AG04450 (cell line): ENCODE measurements at regions not wholly inside any gene's neighbourhood (a gene's known extent, or its start where the extent isn't known, plus 50 kb on each side); places are given as distances from the start of the nearest gene placed in this dataset.

Experiments
- CTCF ChIA-PET: fragments of 300-600, 350-600 bp; formaldehyde crosslinking; extraction: SDS; loops from one replicate; lab custom pipeline; 2022; ENCODE audit warnings: antibody characterized with exemption, inconsistent platforms; lab: Charles Lee
- POLR2A ChIA-PET: fragments of 350-600 bp; formaldehyde crosslinking; extraction: SDS; loops from one replicate; lab custom pipeline; 2021; ENCODE audit warnings: antibody characterized with exemption, inconsistent platforms; lab: Yijun Ruan, JAX
- DNase-seq: peaks from one replicate; pipeline ENCODE4 v3.0.0-alpha.2; 2011; ENCODE audit warnings: low read depth, low spot score
- H3K27ac ChIP-seq: one replicate; pipeline ENCODE4 v1.5.1; 2012; ENCODE audit warnings: low read depth, low read length, control low read depth
- H3K27me3 ChIP-seq: one replicate; pipeline ENCODE4 v1.6.0; 2012; ENCODE audit warnings: low read length; ENCODE audit not compliant: control insufficient read depth, insufficient read depth
- H3K4me3 ChIP-seq: 2 replicates; pipeline ENCODE4 v1.5.1; 2011; ENCODE audit warnings: mild to moderate bottlenecking, low read depth, low read length, control low read depth
- H3K9me3 ChIP-seq: 2 replicates; pipeline ENCODE4 v1.5.1; 2012; ENCODE audit warnings: low read length; ENCODE audit not compliant: control insufficient read depth, insufficient read depth
- CTCF ChIP-seq: IDR thresholded peaks from 2 replicates; pipeline ENCODE4 v1.5.1; 2011; ENCODE audit warnings: low read depth, low read length, control low read depth, inconsistent platforms

GRCh38 chr3:34248352-34248751 is 449.9 kb downstream of the PDCD6IP start:
- Histone ChIP-seq H3K9me3 (no peaks in the 10 kb centered on the region), H3K4me3 (no peak overlapping the region), H3K27ac (no peak overlapping the region), H3K27me3 (no peaks in the 10 kb centered on the region)
- CTCF ChIA-PET, result interaction anchor here (1.4 kb wide), 1 partner anchor 12 kb away, joined by 3 read pairs; no protein-coding TSS in a partner anchor
- DNase-seq, result no peak
- POLR2A ChIA-PET, result no interaction called here
- no peak for TF ChIP-seq CTCF

GRCh38 chr3:34254285-34254684 is 455.9 kb downstream of the PDCD6IP start:
- POLR2A ChIA-PET, result no interaction called here
- CTCF ChIA-PET, result no interaction called here
- Histone ChIP-seq H3K9me3 (no peaks in the 10 kb centered on the region), H3K27me3 (no peaks in the 10 kb centered on the region), H3K4me3 (no peak overlapping the region), H3K27ac (no peak overlapping the region)
- TF ChIP-seq CTCF, result no peak
- no peak for DNase-seq

- Histone ChIP-seq H3K27me3 (no peaks in the 10 kb centered on the region), H3K4me3 (no peak overlapping the region), H3K27ac (no peak overlapping the region), H3K9me3 (no peaks in the 10 kb centered on the region)
- no peak for TF ChIP-seq CTCF
- DNase-seq, result no peak
- POLR2A ChIA-PET, result no interaction called here
- CTCF ChIA-PET, result no interaction called here
These were observed 457.6 kb downstream of the PDCD6IP start for GRCh38 chr3:34256021-34256420.

- no peak for DNase-seq
- CTCF ChIA-PET, result no interaction called here
- Histone ChIP-seq H3K4me3 (no peak overlapping the region), H3K27ac (no peak overlapping the region), H3K9me3 (no peaks in the 10 kb centered on the region), H3K27me3 (no peaks in the 10 kb centered on the region)
- no peak for TF ChIP-seq CTCF
- POLR2A ChIA-PET, result no interaction called here
These were observed 458.4 kb downstream of the PDCD6IP start for GRCh38 chr3:34256791-34257190.

GRCh38 chr3:34258271-34258998 is 460.0 kb downstream of the PDCD6IP start:
- Histone ChIP-seq H3K4me3 (no peak overlapping the region), H3K27me3 (no peaks in the 10 kb centered on the region), H3K9me3 (no peaks in the 10 kb centered on the region), H3K27ac (no peak overlapping the region)
- POLR2A ChIA-PET, result no interaction called here
- CTCF ChIA-PET, result interaction anchor here (2.8 kb wide), 1 partner anchor 375 kb away, joined by 9 read pairs; no protein-coding TSS in a partner anchor
- no peak for DNase-seq
- no peak for TF ChIP-seq CTCF
